IPS-18c (cell line): ENCODE measurements at regions not wholly inside any gene's neighbourhood (a gene's known extent, or its start where the extent isn't known, plus 50 kb on each side); places are given as distances from the start of the nearest gene placed in this dataset.

Experiments
- H3K4me3 ChIP-seq: 2 replicates; pipeline ENCODE4 v1.7.0; 2013; ENCODE audit warnings: low read depth, mild to moderate bottlenecking, low read length, moderate library complexity; ENCODE audit not compliant: insufficient read depth
- H3K9me3 ChIP-seq: one replicate; pipeline ENCODE4 v1.6.1; 2013; ENCODE audit warnings: mild to moderate bottlenecking, low read length, moderate library complexity; ENCODE audit not compliant: control insufficient read depth, insufficient read depth

- no peaks in the 10 kb centered on the region for H3K9me3 ChIP-seq
- no peak overlapping the region for H3K4me3 ChIP-seq
Observed at GRCh38 chr13:23999424-23999823, 102.1 kb upstream of the C1QTNF9B start.

GRCh38 chr13:24002206-24002815, 105.0 kb upstream of the C1QTNF9B start:
- no peaks in the 10 kb centered on the region for H3K9me3 ChIP-seq

GRCh38 chr13:24004142-24004899, 107.0 kb upstream of the C1QTNF9B start:
- H3K9me3 ChIP-seq: no peaks in the 10 kb centered on the region
- no peak overlapping the region for H3K4me3 ChIP-seq

More at GRCh38 chr13:24002206-24002815, 105.0 kb upstream of the C1QTNF9B start:
- H3K4me3 ChIP-seq: no peak overlapping the region

DNA sequence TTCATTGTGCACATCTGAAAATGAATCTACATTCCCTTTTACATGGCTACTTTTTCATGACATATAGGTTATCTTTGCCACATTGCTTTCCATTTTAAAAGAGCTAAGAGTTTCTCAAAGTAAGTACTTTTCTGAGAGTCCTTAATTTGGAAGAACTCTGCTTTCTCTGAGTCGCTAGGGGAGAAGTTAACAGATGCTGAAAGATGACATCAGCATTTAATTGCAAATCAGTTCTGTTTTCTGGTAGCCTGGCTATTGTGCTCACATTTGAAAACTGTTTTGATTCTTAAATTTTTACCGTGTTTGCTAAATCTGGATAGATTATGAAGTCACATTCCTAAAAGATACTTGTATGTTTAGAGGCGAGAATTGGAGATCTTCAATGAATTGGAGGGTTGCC, 107.7 kb upstream of the C1QTNF9B start:
- Histone ChIP-seq H3K9me3 (no peaks in the 10 kb centered on the region), H3K4me3 (no peak overlapping the region)

DNA sequence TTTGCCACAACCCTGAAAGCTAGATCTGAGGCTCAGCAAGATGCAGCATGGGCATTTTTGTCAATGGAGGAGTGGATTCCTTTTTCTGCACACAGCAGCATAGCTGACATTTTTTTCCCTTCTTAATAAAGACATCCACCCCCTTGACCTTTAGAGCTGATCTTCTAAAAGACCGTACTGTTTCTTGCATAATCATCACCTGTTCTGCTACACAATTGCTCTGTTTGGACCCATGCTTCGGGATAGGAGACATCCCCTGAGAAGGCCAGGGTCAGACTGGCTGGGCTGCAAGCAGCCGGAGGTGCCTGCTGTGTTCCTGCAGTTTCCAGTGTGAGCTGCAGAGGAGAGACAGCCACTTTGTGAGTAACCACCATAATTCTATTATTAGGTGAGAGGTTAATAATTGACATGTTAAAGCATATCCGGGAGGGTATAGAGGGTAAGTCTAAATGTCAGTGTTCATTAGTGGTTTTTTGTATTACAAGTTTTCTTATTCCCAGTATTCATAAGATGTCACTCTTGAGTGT, 108.5 kb upstream of the C1QTNF9B start:
- Histone ChIP-seq H3K4me3 (no peak overlapping the region), H3K9me3 (no peaks in the 10 kb centered on the region)

- Histone ChIP-seq H3K9me3 (no peaks in the 10 kb centered on the region), H3K4me3 (no peak overlapping the region)
Observed at GRCh38 chr13:24006520-24007248, 109.4 kb upstream of the C1QTNF9B start.

DNA sequence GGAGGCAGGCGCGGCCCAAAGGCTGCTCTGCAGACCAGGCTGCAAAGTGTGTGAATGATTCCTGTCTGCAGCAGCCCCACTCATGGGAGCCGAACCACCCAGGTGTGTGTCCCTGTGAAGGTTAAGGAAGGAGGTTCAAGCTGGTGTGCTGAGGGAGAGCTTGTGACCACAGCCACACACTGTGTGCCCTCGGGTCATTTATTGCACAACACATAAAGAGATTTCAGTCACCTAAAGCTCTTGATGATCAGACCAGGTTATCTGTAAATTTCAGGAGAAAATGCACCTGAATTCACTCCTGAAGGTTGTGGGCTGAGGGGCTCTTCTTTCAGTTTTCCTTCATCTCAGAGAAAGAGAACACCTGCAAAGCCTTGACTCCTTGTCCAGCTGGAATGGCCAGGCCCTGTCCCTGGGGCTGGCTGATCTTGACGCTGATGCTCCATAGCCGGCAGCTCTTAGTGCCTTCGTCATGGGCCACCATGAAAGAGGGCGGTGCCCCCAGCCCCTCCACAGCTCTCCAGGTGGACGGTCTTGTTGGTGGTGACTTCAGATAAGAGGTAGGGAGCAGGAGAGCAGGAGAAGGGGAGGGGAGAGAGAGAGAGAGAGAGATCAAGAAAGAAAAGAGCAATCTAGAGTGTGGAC, 110.8 kb upstream of the C1QTNF9B start:
- no peak overlapping the region for H3K4me3 ChIP-seq

GRCh38 chr13:24008679-24009078, 111.4 kb upstream of the C1QTNF9B start:
- H3K4me3 ChIP-seq: no peak overlapping the region
- H3K9me3 ChIP-seq: no peaks in the 10 kb centered on the region

More for the DNA sequence above, 110.8 kb upstream of the C1QTNF9B start:
- no peaks in the 10 kb centered on the region for H3K9me3 ChIP-seq

GRCh38 chr13:24011266-24011665, 114.0 kb upstream of the C1QTNF9B start:
- Histone ChIP-seq H3K9me3 (no peaks in the 10 kb centered on the region), H3K4me3 (no peak overlapping the region)

GRCh38 chr13:24012648-24013047, 115.3 kb upstream of the C1QTNF9B start:
- no peak overlapping the region for H3K4me3 ChIP-seq
- no peaks in the 10 kb centered on the region for H3K9me3 ChIP-seq

DNA sequence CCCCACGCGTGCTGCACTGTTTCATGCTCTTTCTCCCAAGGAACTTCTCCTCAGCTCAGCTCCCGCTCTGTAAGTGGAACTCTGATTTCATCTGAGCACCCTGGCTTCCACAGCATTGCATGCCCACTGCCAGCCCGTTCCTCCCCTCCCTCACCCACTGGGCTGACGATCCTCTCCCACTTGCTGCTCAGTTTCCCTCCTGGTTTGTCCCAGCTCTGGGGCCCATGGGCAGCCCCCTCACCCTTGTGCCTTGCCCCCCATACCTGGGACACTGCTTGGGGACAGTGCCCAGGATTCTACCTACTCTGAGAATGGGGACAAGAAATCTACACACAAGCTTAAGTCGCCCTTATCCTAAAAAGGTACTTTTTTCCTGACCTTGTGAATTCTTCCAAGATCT, 115.9 kb upstream of the C1QTNF9B start:
- H3K9me3 ChIP-seq: no peaks in the 10 kb centered on the region
- H3K4me3 ChIP-seq: no peak overlapping the region

DNA sequence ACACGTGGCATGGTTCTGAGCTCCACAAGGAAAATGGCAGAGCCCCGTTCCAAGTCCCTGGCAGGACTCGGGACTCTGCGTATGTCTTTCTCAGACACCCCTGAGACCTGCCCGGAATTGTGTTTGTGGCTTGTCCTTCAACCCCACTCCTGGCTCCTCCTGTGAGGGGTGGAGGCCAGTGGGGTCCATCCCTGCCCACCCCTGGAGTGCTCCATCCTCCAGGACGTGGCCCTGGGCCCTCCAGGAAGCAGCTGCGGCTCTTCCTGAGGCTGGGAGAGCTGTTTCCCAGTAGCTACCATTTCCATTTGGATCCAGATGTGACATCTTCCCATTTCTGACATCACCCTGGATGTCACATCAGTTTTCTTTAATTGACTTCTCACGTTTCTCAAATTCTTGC, 118.7 kb upstream of the C1QTNF9B start:
- Histone ChIP-seq H3K9me3 (no peaks in the 10 kb centered on the region), H3K4me3 (no peak overlapping the region)

GRCh38 chr13:24022568-24022967, 125.3 kb upstream of the C1QTNF9B start:
- Histone ChIP-seq H3K4me3 (no peak overlapping the region), H3K9me3 (no peaks in the 10 kb centered on the region)

DNA sequence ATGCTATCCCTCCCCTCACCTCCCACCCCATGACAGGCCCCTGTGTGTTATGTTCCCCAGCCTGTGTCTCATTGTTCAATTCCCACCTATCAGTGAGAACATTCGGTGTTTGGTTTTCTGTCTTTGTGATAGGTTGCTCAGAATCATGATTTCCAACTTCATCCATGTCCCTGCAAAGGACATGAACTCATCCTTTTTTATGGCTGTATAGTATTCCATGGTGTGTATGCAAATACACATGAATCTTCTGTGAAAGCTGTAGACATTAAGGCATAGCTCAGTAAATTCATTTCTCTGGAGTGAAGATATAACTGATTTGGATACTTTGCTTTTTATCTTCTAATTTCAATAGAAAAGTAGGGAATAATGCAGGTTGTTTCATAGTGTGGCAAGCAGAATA, 125.8 kb upstream of the C1QTNF9B start:
- no peak overlapping the region for H3K4me3 ChIP-seq
- no peaks in the 10 kb centered on the region for H3K9me3 ChIP-seq

- H3K9me3 ChIP-seq: no peaks in the 10 kb centered on the region
Observed at GRCh38 chr13:24027494-24027893, 130.2 kb upstream of the C1QTNF9B start.

DNA sequence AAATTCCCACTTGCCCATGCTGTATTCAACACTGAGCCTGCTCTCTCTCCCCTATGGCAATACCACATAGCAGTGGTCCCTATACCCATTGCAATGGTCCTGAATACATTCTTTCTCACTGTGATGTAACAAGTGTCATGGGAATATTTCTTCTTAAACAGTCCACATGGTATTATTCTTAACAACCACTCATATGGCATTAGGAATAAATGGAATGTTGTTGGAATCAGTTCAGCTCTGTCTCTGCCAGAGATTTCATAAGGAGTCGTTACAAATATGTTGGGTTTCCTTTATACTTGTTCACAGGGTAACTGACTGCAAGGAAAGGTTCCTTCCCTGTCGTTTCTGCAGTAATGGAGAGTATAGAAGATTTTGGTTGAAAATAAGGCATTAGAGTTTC, 128.3 kb upstream of the SPATA13 start:
- Histone ChIP-seq H3K4me3 (no peak overlapping the region), H3K9me3 (no peaks in the 10 kb centered on the region)

More at GRCh38 chr13:24027494-24027893, 130.2 kb upstream of the C1QTNF9B start:
- no peak overlapping the region for H3K4me3 ChIP-seq

DNA sequence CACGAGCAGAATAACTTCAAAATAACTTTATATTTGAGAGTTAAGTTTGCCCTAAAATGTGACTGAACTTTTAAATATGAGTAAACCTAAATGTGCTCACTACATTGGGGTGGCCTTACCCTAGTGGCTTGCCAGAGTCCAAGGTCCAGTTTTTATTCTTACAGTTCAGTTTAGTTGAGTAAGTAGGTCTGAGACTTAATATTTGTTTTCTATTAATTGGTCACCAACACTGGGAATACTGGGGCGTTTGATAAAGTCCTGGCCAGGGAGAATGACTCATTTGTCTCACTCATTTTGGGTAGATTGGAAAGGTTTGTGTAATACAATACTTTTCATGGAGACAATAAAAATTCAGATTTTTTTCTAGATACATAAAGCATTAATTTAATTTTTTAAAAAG, 127.8 kb upstream of the SPATA13 start:
- no peak overlapping the region for H3K4me3 ChIP-seq
- H3K9me3 ChIP-seq: no peaks in the 10 kb centered on the region
